GM19035 (cell line): ENCODE measurements at regions not wholly inside any gene's neighbourhood (a gene's known extent, or its start where the extent isn't known, plus 50 kb on each side); places are given as distances from the start of the nearest gene placed in this dataset.
"Not testable (repeated sequence)": the region's sequence is repeated elsewhere in the genome, so short reads cannot be mapped to it uniquely, and the experiment has no call there.

Experiments
- ATAC-seq: cut with Tn5 transposase; IDR thresholded peaks from one replicate; pipeline ENCODE4 v1.9.1; 2021; ENCODE audit not compliant: unreplicated experiment

GRCh38 chr5:155485386-155485785 lies 471.8 kb downstream of the KIF4B start:
- ATAC-seq = no peak

- no peak for ATAC-seq
Observed at GRCh38 chr5:155489949-155490348, 476.4 kb downstream of the KIF4B start.

DNA sequence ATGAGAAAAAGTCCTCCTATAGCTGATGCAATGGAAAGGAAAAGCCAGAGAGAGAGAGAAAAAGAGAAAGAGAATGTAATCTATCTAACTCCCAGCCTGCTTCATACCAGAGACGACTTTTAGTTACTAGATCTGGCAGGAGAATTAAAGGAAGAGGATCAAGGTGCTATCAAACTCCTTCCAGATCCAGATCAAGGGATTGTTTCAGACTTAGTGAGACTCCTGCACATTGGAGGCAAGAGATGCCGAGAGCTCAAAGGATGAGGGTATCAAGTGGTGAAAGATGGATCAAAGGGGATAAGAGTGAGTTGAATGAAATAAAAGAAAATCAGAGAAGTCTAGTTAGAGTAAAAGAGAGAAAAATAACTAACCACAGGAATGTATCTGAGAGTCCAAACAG lies 478.6 kb downstream of the KIF4B start:
- no peak for ATAC-seq

- ATAC-seq = no peak
Observed at GRCh38 chr5:155504606-155505005, 491.1 kb downstream of the KIF4B start.

DNA sequence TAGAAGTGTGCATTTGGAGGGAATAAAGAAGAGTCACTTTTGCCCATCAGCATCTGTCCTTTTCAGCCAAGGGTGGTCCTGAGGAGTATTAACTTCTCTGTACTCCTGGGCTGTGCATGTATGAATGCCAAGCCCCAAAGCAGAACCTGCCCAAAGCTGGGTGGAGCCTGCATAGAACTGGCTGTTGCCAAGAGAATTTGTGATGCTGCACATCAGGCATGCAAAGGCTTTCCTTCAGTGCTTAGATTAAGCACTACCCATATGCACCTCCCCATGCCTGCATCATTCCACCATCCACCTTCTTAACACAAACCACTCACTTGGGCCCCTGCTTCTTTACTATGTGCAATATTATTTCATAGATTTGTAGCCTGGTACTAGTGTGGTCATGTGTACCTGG lies 493.8 kb downstream of the KIF4B start:
- ATAC-seq = no peak

DNA sequence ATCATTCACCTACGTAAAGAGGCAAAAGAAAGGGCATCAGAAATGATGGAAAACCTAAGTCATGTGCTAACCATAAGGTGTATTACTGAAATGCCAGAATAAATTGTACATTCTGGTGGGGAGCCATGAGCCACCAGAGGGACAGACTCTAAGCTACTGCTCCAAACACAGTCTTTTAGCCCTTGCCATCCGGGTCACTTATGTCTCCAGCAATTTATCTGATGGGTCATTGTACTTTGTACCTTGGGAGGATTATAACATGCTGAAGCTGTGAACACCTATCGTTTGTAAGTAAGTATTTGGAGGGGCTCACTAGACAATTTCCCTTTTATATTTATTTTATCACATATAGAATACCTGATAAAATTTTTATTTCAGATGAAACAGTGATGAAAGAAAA lies 495.1 kb downstream of the KIF4B start:
- no peak for ATAC-seq

- no peak for ATAC-seq
Observed at GRCh38 chr5:155512329-155512728, 498.8 kb downstream of the KIF4B start.

DNA sequence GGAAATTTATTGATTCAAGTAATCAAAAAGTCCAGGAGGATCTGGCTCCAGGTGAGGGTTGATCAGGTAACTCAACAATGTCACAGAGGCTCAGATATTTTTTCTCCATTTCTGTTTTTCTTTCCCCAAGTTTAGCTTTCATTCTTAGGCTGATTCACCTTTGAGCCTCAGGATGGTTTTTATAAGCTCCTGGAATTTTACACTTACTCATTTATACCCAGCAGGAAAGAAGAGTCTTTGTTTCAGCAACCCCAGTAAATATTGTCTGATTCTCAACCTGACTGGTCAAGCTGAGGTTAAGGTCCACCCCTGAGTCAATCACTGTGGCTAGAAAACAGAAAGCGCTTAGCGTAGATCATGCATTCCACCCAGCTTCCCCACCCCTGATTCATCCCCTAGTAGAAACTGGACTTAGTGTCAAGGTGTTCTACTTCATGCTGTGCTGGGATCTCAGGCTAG lies 500.6 kb downstream of the KIF4B start:
- ATAC-seq = no peak

DNA sequence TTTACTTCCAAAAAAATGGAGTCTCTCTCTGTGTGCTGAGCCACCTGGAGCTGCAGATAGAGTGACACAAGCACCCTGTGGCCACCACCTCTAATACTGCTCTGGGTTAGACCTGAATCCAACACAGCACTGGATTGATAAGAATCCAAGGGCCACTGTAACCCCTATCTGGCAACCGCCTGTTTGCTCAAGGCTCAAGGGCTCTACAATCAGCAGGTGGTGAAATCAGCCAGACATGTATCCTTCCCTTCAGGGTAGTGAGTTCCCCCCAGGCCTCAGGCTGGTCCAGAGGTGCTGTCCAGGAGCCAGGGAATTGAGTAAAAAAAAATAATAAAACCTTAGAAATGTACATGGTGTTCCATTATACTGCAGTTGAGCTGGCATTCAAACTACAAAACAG lies 509.0 kb downstream of the KIF4B start:
- no peak for ATAC-seq

DNA sequence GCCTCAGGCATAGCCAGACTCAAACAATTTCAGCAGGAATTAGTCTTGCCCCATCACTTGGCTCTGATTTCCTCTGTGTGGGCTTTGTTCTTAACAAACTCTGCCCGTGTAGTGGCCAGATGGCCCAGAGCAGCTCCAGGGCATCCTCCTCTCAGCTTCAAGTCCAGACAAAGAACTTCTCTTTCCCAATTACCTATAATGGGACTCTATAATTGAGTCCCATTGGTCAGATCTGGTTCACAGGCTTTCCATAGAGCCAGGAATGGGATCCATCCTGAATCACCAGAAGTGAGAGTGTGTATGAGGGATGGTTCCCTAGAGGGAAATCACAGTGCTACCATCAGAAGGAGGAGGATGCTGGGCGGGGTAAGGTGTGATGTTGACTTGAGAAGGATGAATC lies 515.8 kb downstream of the KIF4B start:
- ATAC-seq = no peak

DNA sequence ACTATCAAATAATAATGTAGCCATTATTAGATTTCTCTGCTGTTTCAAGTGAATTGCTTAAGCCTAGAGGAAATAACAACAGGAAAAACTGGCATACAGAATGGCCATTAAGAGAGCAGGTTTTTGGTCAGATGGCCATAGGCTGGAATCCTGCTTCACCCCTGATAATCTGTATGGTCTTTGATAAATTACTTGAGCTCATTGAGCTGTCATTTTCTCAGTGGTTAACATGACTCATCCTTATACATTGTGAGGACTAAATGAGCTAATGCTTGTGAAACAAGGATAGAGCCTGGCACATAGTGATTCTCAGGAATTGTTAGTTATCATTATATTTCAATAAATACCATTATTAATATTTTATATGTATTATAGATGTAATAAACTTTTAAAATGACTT lies 516.5 kb downstream of the KIF4B start:
- ATAC-seq = no peak

DNA sequence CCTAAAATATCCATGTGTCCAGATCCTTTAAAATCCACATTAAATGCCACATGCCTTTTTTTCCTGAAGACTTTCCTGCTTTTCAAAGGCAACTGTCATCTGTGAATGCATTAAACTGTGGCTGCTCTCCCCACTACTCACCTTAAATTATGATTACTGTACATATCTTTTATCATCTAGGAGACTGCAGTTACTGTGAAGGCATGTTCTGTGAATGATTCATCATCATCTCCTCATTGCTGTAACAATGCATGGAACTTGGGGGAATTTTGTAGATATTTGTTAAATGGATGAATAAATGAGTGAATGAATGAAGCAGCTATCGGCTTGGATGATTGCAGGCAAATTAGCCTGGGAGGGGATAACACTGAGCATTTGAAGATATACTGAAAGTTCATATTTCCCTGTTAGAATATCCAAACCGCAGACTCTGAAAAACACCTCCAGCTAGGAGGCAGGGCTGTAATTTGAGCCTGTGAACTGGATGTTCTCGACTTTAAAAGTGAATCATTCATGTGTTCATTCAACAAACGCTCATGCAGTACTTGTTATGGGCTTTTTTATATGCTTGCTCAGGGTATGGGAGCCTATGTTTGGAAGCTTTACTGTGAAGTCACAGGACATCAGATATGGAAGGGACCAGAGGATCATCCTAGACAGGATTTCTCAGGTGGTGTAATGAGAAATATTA lies 519.2 kb downstream of the KIF4B start:
- no peak for ATAC-seq

- ATAC-seq = no peak
Observed at GRCh38 chr5:155540000-155540595, 526.5 kb downstream of the KIF4B start.

- no peak for ATAC-seq
Observed at GRCh38 chr5:155546075-155546474, 532.5 kb downstream of the KIF4B start.

GRCh38 chr5:155554500-155554899 lies 540.9 kb downstream of the KIF4B start:
- ATAC-seq = no peak

GRCh38 chr5:155556222-155556621 lies 542.7 kb downstream of the KIF4B start:
- ATAC-seq = no peak

- ATAC-seq = no peak
Observed at GRCh38 chr5:155556700-155557099, 543.1 kb downstream of the KIF4B start.

DNA sequence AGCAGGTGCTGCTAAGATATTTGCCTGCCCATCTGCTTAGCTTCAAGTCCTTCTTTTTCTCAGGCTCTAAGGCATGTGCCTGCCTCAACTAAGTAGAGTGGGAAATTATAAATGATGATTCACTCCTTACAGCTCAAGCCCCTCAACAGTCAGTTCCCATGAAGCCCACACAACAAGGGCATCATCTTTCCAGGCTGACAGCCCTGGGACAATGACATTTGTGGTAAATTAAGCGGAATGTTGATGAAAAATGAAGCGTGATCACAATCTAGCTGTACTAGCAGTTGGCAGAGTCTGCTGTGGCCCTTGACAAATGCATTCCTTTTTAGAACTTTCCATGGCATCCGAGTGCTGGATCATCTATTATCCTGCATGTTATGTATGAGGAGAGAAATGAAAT lies 548.6 kb downstream of the KIF4B start:
- ATAC-seq = no peak

- ATAC-seq = no peak
Observed at GRCh38 chr5:155564541-155564940, 551.0 kb downstream of the KIF4B start.

- no peak for ATAC-seq
Observed at GRCh38 chr5:155575861-155576260, 562.3 kb downstream of the KIF4B start.

- ATAC-seq = not testable (repeated sequence)
Observed at GRCh38 chr5:155586808-155587207, 573.3 kb downstream of the KIF4B start.

DNA sequence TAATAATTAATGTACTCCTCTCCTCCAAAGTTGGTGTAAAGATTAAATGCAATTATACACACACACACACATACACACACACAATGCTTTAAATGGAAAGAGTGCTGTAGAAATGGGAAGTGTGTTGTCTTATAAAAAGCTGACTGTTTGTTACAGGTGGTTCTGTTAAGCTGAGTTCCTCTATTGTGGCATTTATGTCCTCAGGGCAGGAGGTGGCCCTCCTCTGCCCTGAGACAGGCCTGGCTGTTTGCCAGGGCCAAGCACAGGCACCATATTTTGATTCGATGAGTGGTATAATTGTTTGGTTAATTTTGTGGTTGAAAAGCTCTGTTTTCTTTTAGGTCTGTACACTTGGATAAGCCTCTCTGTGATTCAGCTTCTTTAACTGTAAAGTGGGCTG lies 573.9 kb downstream of the KIF4B start:
- no peak for ATAC-seq

DNA sequence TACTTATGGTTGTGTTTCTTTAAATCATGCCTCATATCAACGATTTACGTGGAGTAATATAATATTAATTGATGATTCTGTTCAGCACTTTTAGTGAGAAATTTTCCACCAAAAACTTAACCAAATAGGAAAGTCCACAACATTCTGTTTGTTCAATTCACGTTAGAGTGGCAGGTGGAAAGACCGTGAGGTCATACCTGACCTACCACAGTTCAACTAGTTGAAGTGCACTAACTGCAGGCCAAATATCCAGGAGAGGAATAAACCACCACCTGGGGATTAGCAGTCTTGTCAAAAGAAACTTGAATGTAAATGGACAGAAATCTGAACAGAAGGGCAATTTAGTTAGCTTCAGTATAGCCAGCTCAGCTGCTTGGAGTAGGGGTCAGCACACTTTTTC lies 577.7 kb downstream of the KIF4B start:
- ATAC-seq = no peak
